ENCODE measurements at regions not wholly inside any gene's neighbourhood (a gene's known extent, or its start where the extent isn't known, plus 50 kb on each side); places are given as distances from the start of the nearest gene placed in this dataset.
A peak's percentile ranks its signal among the peaks of the same experiment; 100 is the strongest.

DNA sequence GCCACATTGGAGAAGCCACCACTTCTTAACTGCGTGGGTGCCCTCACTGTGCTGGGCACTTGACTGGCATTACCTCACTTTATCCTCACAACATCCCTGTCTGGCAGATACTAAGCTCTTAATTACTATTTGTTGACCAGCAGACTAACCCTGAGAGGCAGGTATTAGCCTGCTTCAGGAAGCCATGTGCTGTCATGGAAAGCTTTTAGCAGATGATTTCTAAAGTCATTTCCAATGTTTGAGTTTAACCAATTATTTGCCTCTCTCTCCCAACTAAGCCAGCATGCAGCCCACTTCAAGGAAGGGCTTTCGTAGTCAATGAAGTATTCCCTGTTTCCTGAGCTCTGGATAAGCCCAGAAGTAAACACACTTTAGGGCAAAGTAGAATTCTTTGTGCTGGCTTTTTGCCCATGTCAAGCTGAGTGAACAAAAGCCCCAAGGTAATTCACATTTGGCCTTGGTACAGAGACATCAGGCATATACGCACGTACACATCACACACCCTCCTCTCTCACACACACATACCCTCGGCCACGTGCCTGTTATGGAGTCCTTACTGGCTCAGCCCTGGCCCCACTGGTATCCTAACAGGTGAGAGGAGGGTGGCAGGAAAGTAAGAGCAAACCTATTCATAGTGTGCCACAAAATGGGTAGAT, 108.6 kb downstream of the C1D start (continued):
- no peak for TF ChIP-seq HNRNPK (IDR thresholded peaks at IDR 0.05; ENCODE audit: low read depth, low read length, poor library complexity, severe bottlenecking)
- no peak for TF ChIP-seq ZNF850 (CRISPR knock-in tag; conservative IDR thresholded peaks at IDR 0.05)
- TF ChIP-seq ZNF232 (CRISPR knock-in tag; IDR thresholded peaks at IDR 0.05; ENCODE audit: borderline replicate concordance) = no peak; the same call in 1 of the 2 replicates
- TF ChIP-seq MAFF (IDR thresholded peaks at IDR 0.05; ENCODE audit: low read depth, low read length) = no peak
- TF ChIP-seq, protein P1, sequence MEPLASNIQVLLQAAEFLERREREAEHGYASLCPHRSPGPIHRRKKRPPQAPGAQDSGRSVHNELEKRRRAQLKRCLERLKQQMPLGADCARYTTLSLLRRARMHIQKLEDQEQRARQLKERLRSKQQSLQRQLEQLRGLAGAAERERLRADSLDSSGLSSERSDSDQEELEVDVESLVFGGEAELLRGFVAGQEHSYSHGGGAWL (CRISPR knock-in tag; IDR thresholded peaks at IDR 0.05) = no peak
- no peak for TF ChIP-seq ZNF12 (CRISPR knock-in tag; IDR thresholded peaks at IDR 0.05)
- TF ChIP-seq GATAD2A (CRISPR knock-in tag; IDR thresholded peaks at IDR 0.05) = peak; percentile 58
- TF ChIP-seq, protein P2, sequence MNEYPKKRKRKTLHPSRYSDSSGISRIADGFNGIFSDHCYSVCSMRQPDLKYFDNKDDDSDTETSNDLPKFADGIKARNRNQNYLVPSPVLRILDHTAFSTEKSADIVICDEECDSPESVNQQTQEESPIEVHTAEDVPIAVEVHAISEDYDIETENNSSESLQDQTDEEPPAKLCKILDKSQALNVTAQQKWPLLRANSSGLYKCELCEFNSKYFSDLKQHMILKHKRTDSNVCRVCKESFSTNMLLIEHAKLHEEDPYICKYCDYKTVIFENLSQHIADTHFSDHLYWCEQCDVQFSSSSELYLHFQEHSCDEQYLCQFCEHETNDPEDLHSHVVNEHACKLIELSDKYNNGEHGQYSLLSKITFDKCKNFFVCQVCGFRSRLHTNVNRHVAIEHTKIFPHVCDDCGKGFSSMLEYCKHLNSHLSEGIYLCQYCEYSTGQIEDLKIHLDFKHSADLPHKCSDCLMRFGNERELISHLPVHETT (CRISPR knock-in tag; conservative IDR thresholded peaks at IDR 0.05) = 0 out of 2 replicates have a peak, but pooled peaks have one; percentile 68
- TF ChIP-seq ZNF781 (CRISPR knock-in tag; IDR thresholded peaks at IDR 0.05; ENCODE audit: borderline replicate concordance, not compliant biosample characterization) = no peak
- TF ChIP-seq, protein P3, sequence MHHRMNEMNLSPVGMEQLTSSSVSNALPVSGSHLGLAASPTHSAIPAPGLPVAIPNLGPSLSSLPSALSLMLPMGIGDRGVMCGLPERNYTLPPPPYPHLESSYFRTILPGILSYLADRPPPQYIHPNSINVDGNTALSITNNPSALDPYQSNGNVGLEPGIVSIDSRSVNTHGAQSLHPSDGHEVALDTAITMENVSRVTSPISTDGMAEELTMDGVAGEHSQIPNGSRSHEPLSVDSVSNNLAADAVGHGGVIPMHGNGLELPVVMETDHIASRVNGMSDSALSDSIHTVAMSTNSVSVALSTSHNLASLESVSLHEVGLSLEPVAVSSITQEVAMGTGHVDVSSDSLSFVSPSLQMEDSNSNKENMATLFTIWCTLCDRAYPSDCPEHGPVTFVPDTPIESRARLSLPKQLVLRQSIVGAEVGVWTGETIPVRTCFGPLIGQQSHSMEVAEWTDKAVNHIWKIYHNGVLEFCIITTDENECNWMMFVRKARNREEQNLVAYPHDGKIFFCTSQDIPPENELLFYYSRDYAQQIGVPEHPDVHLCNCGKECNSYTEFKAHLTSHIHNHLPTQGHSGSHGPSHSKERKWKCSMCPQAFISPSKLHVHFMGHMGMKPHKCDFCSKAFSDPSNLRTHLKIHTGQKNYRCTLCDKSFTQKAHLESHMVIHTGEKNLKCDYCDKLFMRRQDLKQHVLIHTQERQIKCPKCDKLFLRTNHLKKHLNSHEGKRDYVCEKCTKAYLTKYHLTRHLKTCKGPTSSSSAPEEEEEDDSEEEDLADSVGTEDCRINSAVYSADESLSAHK (CRISPR knock-in tag; IDR thresholded peaks at IDR 0.05; ENCODE audit: borderline replicate concordance) = no peak
- no peak for TF ChIP-seq NFIB (CRISPR knock-in tag; IDR thresholded peaks at IDR 0.05; ENCODE audit: borderline replicate concordance)
- TF ChIP-seq MXI1 (IDR thresholded peaks at IDR 0.05; ENCODE audit: borderline replicate concordance, low read depth, low read length) = no peak; the same call in 2 of the 3 replicates
- no peak for TF ChIP-seq ARNT2 (CRISPR knock-in tag; IDR thresholded peaks at IDR 0.05; ENCODE audit: low read depth)
- no peak for TF ChIP-seq AGO2 (optimal IDR thresholded peaks at IDR 0.05; ENCODE audit: low read depth, low read length)
- no peak for TF ChIP-seq CEBPG (CRISPR knock-in tag; IDR thresholded peaks at IDR 0.05)
- TF ChIP-seq, protein P4, sequence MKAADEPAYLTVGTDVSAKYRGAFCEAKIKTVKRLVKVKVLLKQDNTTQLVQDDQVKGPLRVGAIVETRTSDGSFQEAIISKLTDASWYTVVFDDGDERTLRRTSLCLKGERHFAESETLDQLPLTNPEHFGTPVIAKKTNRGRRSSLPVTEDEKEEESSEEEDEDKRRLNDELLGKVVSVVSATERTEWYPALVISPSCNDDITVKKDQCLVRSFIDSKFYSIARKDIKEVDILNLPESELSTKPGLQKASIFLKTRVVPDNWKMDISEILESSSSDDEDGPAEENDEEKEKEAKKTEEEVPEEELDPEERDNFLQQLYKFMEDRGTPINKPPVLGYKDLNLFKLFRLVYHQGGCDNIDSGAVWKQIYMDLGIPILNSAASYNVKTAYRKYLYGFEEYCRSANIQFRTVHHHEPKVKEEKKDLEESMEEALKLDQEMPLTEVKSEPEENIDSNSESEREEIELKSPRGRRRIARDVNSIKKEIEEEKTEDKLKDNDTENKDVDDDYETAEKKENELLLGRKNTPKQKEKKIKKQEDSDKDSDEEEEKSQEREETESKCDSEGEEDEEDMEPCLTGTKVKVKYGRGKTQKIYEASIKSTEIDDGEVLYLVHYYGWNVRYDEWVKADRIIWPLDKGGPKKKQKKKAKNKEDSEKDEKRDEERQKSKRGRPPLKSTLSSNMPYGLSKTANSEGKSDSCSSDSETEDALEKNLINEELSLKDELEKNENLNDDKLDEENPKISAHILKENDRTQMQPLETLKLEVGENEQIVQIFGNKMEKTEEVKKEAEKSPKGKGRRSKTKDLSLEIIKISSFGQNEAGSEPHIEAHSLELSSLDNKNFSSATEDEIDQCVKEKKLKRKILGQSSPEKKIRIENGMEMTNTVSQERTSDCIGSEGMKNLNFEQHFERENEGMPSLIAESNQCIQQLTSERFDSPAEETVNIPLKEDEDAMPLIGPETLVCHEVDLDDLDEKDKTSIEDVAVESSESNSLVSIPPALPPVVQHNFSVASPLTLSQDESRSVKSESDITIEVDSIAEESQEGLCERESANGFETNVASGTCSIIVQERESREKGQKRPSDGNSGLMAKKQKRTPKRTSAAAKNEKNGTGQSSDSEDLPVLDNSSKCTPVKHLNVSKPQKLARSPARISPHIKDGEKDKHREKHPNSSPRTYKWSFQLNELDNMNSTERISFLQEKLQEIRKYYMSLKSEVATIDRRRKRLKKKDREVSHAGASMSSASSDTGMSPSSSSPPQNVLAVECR (CRISPR knock-in tag; IDR thresholded peaks at IDR 0.05; ENCODE audit: borderline replicate concordance) = no peak
- no peak for TF ChIP-seq ZNF446 (CRISPR knock-in tag; IDR thresholded peaks at IDR 0.05)
- no peak for TF ChIP-seq ZNF3 (CRISPR knock-in tag; IDR thresholded peaks at IDR 0.05)
- TF ChIP-seq ZSCAN25 (CRISPR knock-in tag; IDR thresholded peaks at IDR 0.05) = no peak
- no peak for TF ChIP-seq ZNF460 (CRISPR knock-in tag; IDR thresholded peaks at IDR 0.05; ENCODE audit: borderline replicate concordance)
- TF ChIP-seq, protein P5, sequence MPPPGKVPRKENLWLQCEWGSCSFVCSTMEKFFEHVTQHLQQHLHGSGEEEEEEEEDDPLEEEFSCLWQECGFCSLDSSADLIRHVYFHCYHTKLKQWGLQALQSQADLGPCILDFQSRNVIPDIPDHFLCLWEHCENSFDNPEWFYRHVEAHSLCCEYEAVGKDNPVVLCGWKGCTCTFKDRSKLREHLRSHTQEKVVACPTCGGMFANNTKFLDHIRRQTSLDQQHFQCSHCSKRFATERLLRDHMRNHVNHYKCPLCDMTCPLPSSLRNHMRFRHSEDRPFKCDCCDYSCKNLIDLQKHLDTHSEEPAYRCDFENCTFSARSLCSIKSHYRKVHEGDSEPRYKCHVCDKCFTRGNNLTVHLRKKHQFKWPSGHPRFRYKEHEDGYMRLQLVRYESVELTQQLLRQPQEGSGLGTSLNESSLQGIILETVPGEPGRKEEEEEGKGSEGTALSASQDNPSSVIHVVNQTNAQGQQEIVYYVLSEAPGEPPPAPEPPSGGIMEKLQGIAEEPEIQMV (CRISPR knock-in tag; IDR thresholded peaks at IDR 0.05; ENCODE audit: low read depth) = no peak
